GM21390 (cell line): ENCODE measurements at regions not wholly inside any gene's neighbourhood (a gene's known extent, or its start where the extent isn't known, plus 50 kb on each side); places are given as distances from the start of the nearest gene placed in this dataset.
"Not testable (repeated sequence)": the region's sequence is repeated elsewhere in the genome, so short reads cannot be mapped to it uniquely, and the experiment has no call there.

Experiments used
- ATAC-seq: cut with Tn5 transposase; IDR thresholded peaks from one replicate; pipeline ENCODE4 v1.9.1; 2021; ENCODE audit not compliant: unreplicated experiment

- no peak for ATAC-seq
Measured at GRCh38 chr3:95670765-95671164, 1143.6 kb upstream of the EPHA6 start.

- ATAC-seq: no peak
Measured at GRCh38 chr3:95673215-95673614, 1141.2 kb upstream of the EPHA6 start.

GRCh38 chr3:95705786-95706418 lies 1108.5 kb upstream of the EPHA6 start:
- ATAC-seq: peak; percentile 53

GRCh38 chr3:95707268-95707667 lies 1107.1 kb upstream of the EPHA6 start:
- ATAC-seq: no peak

- ATAC-seq: no peak
Measured at GRCh38 chr3:95710684-95711083, 1103.7 kb upstream of the EPHA6 start.

GRCh38 chr3:95711789-95712188 lies 1102.6 kb upstream of the EPHA6 start:
- ATAC-seq: no peak

GRCh38 chr3:95715128-95715527 lies 1099.3 kb upstream of the EPHA6 start:
- no peak for ATAC-seq

- no peak for ATAC-seq
Measured at GRCh38 chr3:95717048-95717447, 1097.3 kb upstream of the EPHA6 start.

- no peak for ATAC-seq
Measured at GRCh38 chr3:95718168-95718567, 1096.2 kb upstream of the EPHA6 start.

- ATAC-seq: no peak
Measured at GRCh38 chr3:95719481-95719880, 1094.9 kb upstream of the EPHA6 start.

GRCh38 chr3:95721938-95722337 lies 1092.5 kb upstream of the EPHA6 start:
- no peak for ATAC-seq

GRCh38 chr3:95725770-95726169 lies 1088.6 kb upstream of the EPHA6 start:
- no peak for ATAC-seq

GRCh38 chr3:95731753-95732152 lies 1082.6 kb upstream of the EPHA6 start:
- no peak for ATAC-seq

- no peak for ATAC-seq
Measured at GRCh38 chr3:95733336-95733735, 1081.1 kb upstream of the EPHA6 start.

- no peak for ATAC-seq
Measured at GRCh38 chr3:95738045-95738444, 1076.3 kb upstream of the EPHA6 start.

GRCh38 chr3:95744896-95745295 lies 1069.5 kb upstream of the EPHA6 start:
- ATAC-seq: not testable (repeated sequence)

GRCh38 chr3:95750097-95750496 lies 1064.3 kb upstream of the EPHA6 start:
- ATAC-seq: no peak

- no peak for ATAC-seq
Measured at GRCh38 chr3:95751509-95751908, 1062.9 kb upstream of the EPHA6 start.

GRCh38 chr3:95752199-95752598 lies 1062.2 kb upstream of the EPHA6 start:
- ATAC-seq: no peak

- ATAC-seq: no peak
Measured at GRCh38 chr3:95758707-95759106, 1055.7 kb upstream of the EPHA6 start.

GRCh38 chr3:95759614-95760301 lies 1054.6 kb upstream of the EPHA6 start:
- ATAC-seq: no peak

- no peak for ATAC-seq
Measured at GRCh38 chr3:95775486-95776094, 1038.8 kb upstream of the EPHA6 start.
